B cell (primary cell): ENCODE measurements at regions not wholly inside any gene's neighbourhood (a gene's known extent, or its start where the extent isn't known, plus 50 kb on each side); places are given as distances from the start of the nearest gene placed in this dataset.

Experiments used
- EZH2 ChIP-seq: IDR thresholded peaks from 2 replicates; pipeline ENCODE4 v1.6.1; 2012; ENCODE audit warnings: borderline replicate concordance, low read depth, mild to moderate bottlenecking, moderate library complexity, low read length; ENCODE audit not compliant: insufficient read depth, poor library complexity, severe bottlenecking
- TF ChIP-seq, protein P1 (sequence below): fragments of 200-600 bp; IDR thresholded peaks from one replicate; pipeline ENCODE4 v1.8.0; 2022; ENCODE audit warnings: antibody characterized with exemption, mild to moderate bottlenecking

DNA sequence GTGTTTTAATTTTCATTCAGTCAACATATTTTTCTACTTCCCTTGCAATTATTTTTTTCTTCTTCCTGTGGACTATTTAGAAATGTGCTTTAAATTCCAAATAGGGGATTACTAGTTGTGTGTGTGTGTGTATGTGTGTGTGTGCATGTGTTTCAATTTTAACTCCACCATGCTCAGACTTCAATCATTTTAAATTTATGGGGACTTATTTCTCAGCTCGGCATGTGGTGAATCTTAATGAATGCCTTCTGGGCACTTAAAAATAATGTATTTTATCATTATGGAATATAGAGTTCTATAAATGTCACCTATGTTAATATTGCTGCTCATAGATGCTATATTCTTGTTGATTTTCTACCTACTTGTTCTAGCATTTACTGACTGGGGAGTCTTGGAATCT is 465.6 kb upstream of the PRKX start:
- TF ChIP-seq, protein P1, sequence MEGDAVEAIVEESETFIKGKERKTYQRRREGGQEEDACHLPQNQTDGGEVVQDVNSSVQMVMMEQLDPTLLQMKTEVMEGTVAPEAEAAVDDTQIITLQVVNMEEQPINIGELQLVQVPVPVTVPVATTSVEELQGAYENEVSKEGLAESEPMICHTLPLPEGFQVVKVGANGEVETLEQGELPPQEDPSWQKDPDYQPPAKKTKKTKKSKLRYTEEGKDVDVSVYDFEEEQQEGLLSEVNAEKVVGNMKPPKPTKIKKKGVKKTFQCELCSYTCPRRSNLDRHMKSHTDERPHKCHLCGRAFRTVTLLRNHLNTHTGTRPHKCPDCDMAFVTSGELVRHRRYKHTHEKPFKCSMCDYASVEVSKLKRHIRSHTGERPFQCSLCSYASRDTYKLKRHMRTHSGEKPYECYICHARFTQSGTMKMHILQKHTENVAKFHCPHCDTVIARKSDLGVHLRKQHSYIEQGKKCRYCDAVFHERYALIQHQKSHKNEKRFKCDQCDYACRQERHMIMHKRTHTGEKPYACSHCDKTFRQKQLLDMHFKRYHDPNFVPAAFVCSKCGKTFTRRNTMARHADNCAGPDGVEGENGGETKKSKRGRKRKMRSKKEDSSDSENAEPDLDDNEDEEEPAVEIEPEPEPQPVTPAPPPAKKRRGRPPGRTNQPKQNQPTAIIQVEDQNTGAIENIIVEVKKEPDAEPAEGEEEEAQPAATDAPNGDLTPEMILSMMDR, result no peak
- TF ChIP-seq EZH2, result no peak
